Liver (tissue), 8 donors: ENCODE measurements at regions not wholly inside any gene's neighbourhood (a gene's known extent, or its start where the extent isn't known, plus 50 kb on each side); places are given as distances from the start of the nearest gene placed in this dataset.

Experiments used
- DNase-seq: peaks from one replicate; pipeline ENCODE4 v3.0.0-alpha.2; 2017; ENCODE audit warnings: low spot score
- H3K27ac ChIP-seq, 2 donors: one replicate each; pipeline ENCODE4 v1.7.0; 2013; ENCODE audit warnings: inconsistent platforms in 2 of 2, low read length in 2 of 2, control low read depth in 1 of 2, low read depth in 1 of 2, mild to moderate bottlenecking in 1 of 2
- H3K27me3 ChIP-seq, 4 donors: one replicate each; pipeline versions ENCODE4 v1.6.1 to v1.7.0; 2013; ENCODE audit warnings: low read length in 3 of 4, inconsistent platforms in 1 of 4, mild to moderate bottlenecking in 1 of 4, moderate library complexity in 1 of 4; ENCODE audit not compliant: control insufficient read depth in 4 of 4, insufficient read depth in 4 of 4
- H3K36me3 ChIP-seq, 4 donors: one replicate each; pipeline versions ENCODE4 v1.6.1 to v1.7.0; 2013; ENCODE audit warnings: low read length in 3 of 4, mild to moderate bottlenecking in 3 of 4, low read depth in 1 of 4, moderate library complexity in 1 of 4; ENCODE audit not compliant: control insufficient read depth in 4 of 4, insufficient read depth in 3 of 4
- H3K4me1 ChIP-seq, 4 donors: one replicate each; pipeline versions ENCODE4 v1.6.1 to v1.7.0; 2013; ENCODE audit warnings: low read length in 3 of 4, mild to moderate bottlenecking in 3 of 4, moderate library complexity in 1 of 4; ENCODE audit not compliant: control insufficient read depth in 4 of 4, insufficient read depth in 4 of 4
- H3K4me3 ChIP-seq, 3 donors: one replicate each; pipeline versions ENCODE4 v1.6.1 to v1.7.0; 2013; ENCODE audit warnings: low read length in 3 of 3, control low read depth in 1 of 3, low read depth in 1 of 3, mild to moderate bottlenecking in 1 of 3
- H3K9ac ChIP-seq, 2 donors: one replicate each; pipeline ENCODE4 v1.7.0; 2013; ENCODE audit warnings: low read length in 2 of 2, mild to moderate bottlenecking in 2 of 2, moderate library complexity in 2 of 2, control low read depth in 1 of 2, low read depth in 1 of 2
- H3K9me3 ChIP-seq, 4 donors: one replicate each; pipeline versions ENCODE4 v1.6.1 to v1.7.0; 2013; ENCODE audit warnings: low read length in 3 of 4; ENCODE audit not compliant: control insufficient read depth in 4 of 4
- EGR1 ChIP-seq, 2 donors: IDR thresholded peaks; 2 replicates each; pipeline ENCODE4 v1.6.1; 2016 to 2018; ENCODE audit warnings: antibody characterized with exemption in 2 of 2, low read depth in 2 of 2
- FOXA1 ChIP-seq: IDR thresholded peaks from 2 replicates; pipeline ENCODE4 v1.6.1; 2016; ENCODE audit warnings: antibody characterized with exemption
- HNF4A ChIP-seq, 2 donors: conservative IDR thresholded peaks; 2 replicates each; pipeline ENCODE4 v1.6.1; 2016; ENCODE audit warnings: antibody characterized with exemption in 2 of 2, mild to moderate bottlenecking in 2 of 2
- JUND ChIP-seq, 2 donors: IDR thresholded peaks; 2 replicates each; pipeline ENCODE4 v1.6.1; 2016; ENCODE audit warnings: antibody characterized with exemption in 2 of 2
- RAD21 ChIP-seq, 2 donors: IDR thresholded peaks; 2 replicates each; pipeline ENCODE4 v1.6.1; 2016; ENCODE audit warnings: antibody characterized with exemption in 2 of 2, mild to moderate bottlenecking in 2 of 2
- RXRA ChIP-seq, 2 donors: IDR thresholded peaks; 2 replicates each; pipeline ENCODE4 v1.6.1; 2017 to 2018; ENCODE audit warnings: antibody characterized with exemption in 2 of 2, mild to moderate bottlenecking in 1 of 2
- SP1 ChIP-seq: IDR thresholded peaks from 2 replicates; pipeline ENCODE4 v1.6.1; 2018; ENCODE audit warnings: antibody characterized with exemption, mild to moderate bottlenecking
- TAF1 ChIP-seq: conservative IDR thresholded peaks from 2 replicates; pipeline ENCODE4 v1.6.1; 2016; ENCODE audit warnings: antibody characterized with exemption, mild to moderate bottlenecking
- YY1 ChIP-seq: IDR thresholded peaks from 2 replicates; pipeline ENCODE4 v1.6.1; 2016; ENCODE audit warnings: antibody characterized with exemption, mild to moderate bottlenecking
- WGBS: extraction: QIAGEN DNeasy Blood & Tissue Kit; methylation state at CpG from one replicate; pipeline ENCODE4 v1.1.7; 2013; 5-methylcytosine and 5-hydroxymethylcytosine counted together
- TF ChIP-seq, protein P1 (sequence below): IDR thresholded peaks from 2 replicates; pipeline ENCODE4 v1.6.1; 2016; ENCODE audit warnings: antibody characterized with exemption
- TF ChIP-seq, protein P2 (sequence below): IDR thresholded peaks from 2 replicates; pipeline ENCODE4 v1.6.1; 2016; ENCODE audit warnings: antibody characterized with exemption
- TF ChIP-seq, protein P3 (sequence below): IDR thresholded peaks from 2 replicates; pipeline ENCODE4 v1.6.1; 2016; ENCODE audit warnings: antibody characterized with exemption, mild to moderate bottlenecking
- TF ChIP-seq, protein P4 (sequence below): IDR thresholded peaks from 2 replicates; pipeline ENCODE4 v1.6.1; 2016; ENCODE audit warnings: antibody characterized with exemption
- TF ChIP-seq, protein P5 (sequence below): fragments of 150-350 bp; IDR thresholded peaks from 2 replicates; pipeline ENCODE4 v1.5.1; 2017; ENCODE audit warnings: improper control_type of control experiment, low read depth, low read length; ENCODE audit not compliant: missing input control
- donor health status: healthy.
- donor health status: healthy.
- donor health status: healthy.
- donor health status: healthy.
- donor health status: healthy.

DNA sequence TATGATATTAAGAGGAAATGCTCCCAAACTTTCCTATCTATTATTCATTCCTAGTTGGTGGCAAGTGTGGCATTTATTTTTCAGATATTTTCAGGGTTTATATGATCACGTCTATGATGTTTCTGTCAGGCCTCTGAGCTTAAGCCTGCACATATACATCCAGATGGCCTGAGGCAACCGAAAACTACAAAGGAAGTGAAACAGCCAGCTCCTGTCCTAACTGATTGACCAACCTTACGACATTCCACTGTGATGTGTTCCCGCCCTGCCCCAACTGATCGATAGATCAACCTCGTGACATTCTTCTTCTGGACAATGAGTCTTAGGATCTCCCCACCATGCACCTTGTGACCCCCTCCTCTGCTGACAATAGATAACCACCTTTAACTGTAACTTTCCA, 67.6 kb upstream of the CTSO start:
- DNase-seq, result no peak
- no peaks in the 10 kb centered on the region for H3K9me3 ChIP-seq
- H3K4me3 ChIP-seq, result no peak overlapping the region
- peaks cover 0 to 3% (median 0%) of the 10 kb centered on the region in 4 donors for H3K27me3 ChIP-seq
- no peaks in the 10 kb centered on the region for H3K36me3 ChIP-seq
- H3K4me1 ChIP-seq, result no peaks in the 10 kb centered on the region
- no peak overlapping the region for H3K9ac ChIP-seq
- H3K27ac ChIP-seq, result no peak overlapping the region
- TF ChIP-seq SP1, result no peak
- TF ChIP-seq TAF1, result no peak
- no peak for TF ChIP-seq JUND (IDR thresholded peaks at IDR 0.05)
- 86% methylated on average over 6 of the region's 6 CpGs for WGBS

DNA sequence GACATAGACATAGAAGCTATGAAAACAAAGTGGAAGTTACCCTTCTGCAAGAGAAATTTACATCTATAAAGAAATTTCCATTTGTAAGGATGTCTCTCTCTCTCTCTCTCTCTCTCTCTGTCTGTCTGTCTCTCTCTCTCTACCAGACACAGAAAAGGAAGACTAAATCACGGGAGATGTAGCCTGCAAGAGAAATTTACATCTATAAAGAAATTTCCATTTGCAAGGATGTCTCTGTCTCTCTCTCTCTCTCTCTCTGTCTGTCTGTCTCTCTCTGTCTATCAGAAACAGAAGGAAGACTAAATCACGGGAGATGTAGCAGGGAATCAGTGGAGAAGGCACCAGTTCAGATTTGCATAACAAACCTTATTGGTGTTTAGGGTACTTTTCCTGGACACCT, 65.6 kb upstream of the CTSO start:
- Histone ChIP-seq H3K9me3 (no peaks in the 10 kb centered on the region), H3K9ac (no peak overlapping the region), H3K27ac (no peak overlapping the region), H3K27me3 (peaks cover 0 to 3% (median 0%) of the 10 kb centered on the region in 4 donors), H3K4me1 (no peaks in the 10 kb centered on the region), H3K36me3 (no peaks in the 10 kb centered on the region), H3K4me3 (no peak overlapping the region)
- WGBS, result 36% methylated on average over 2 of the region's 2 CpGs
- no peak for DNase-seq
- TF ChIP-seq TAF1, result no peak
- TF ChIP-seq, protein P1, sequence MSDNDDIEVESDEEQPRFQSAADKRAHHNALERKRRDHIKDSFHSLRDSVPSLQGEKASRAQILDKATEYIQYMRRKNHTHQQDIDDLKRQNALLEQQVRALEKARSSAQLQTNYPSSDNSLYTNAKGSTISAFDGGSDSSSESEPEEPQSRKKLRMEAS, result no peak
- no peak for TF ChIP-seq SP1
- TF ChIP-seq RXRA (IDR thresholded peaks at IDR 0.05), result no peak
- no peak for TF ChIP-seq HNF4A (conservative IDR thresholded peaks at IDR 0.05)

DNA sequence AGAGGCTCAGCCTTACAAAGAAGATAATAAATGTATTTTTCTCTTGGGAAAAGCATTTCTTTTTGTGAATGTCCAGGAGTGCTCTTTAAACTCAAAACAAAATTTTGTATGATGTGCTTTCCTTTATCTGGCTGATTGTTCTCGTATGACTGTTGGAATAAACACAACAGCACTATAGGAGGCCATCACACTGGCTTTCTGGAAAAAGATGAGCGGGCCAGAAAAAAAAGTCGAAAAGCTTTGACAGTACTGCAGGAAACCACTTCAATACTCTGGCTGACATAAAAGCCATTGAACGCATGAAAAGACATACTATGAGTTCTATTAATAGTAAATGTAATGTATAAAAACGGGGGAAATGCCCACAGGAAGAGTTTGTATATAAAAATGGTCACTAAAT, 64.7 kb upstream of the CTSO start:
- Histone ChIP-seq H3K9me3 (no peaks in the 10 kb centered on the region), H3K27me3 (peaks cover 0 to 3% (median 0%) of the 10 kb centered on the region in 4 donors), H3K4me1 (no peaks in the 10 kb centered on the region), H3K36me3 (no peaks in the 10 kb centered on the region), H3K27ac (no peak overlapping the region), H3K9ac (no peak overlapping the region), H3K4me3 (no peak overlapping the region)
- DNase-seq, result no peak
- TF ChIP-seq YY1, result no peak
- no peak for TF ChIP-seq SP1
- TF ChIP-seq, protein P2, sequence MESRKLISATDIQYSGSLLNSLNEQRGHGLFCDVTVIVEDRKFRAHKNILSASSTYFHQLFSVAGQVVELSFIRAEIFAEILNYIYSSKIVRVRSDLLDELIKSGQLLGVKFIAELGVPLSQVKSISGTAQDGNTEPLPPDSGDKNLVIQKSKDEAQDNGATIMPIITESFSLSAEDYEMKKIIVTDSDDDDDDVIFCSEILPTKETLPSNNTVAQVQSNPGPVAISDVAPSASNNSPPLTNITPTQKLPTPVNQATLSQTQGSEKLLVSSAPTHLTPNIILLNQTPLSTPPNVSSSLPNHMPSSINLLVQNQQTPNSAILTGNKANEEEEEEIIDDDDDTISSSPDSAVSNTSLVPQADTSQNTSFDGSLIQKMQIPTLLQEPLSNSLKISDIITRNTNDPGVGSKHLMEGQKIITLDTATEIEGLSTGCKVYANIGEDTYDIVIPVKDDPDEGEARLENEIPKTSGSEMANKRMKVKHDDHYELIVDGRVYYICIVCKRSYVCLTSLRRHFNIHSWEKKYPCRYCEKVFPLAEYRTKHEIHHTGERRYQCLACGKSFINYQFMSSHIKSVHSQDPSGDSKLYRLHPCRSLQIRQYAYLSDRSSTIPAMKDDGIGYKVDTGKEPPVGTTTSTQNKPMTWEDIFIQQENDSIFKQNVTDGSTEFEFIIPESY, result no peak
- WGBS, result 52% methylated on average over 5 of the region's 5 CpGs

DNA sequence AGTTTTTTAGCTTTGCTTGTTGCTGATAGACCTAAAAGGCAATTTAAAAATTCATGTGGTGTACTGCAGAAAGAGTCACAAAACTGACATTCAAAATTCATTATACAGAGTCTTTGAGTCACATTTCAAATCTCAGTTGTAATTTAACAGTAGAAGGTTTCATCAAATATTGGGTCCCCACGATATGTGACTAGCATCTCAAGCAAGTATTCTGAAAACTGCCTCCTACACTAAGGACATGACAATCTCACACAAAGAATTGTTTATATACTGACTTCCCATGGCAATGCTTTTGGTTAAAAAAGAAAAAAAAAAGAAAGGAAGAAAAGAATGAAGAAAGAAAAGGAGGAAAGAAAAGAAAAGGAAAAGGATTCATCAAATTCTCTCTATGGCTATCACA, 62.1 kb upstream of the CTSO start:
- WGBS, result 72% methylated on average over 1 of the region's 1 CpG
- Histone ChIP-seq H3K9ac (no peak overlapping the region), H3K4me1 (no peaks in the 10 kb centered on the region), H3K9me3 (no peaks in the 10 kb centered on the region), H3K36me3 (no peaks in the 10 kb centered on the region), H3K4me3 (no peak overlapping the region), H3K27ac (no peak overlapping the region), H3K27me3 (peaks cover 0 to 3% (median under 1%) of the 10 kb centered on the region in 4 donors)
- no peak for DNase-seq
- TF ChIP-seq FOXA1 (no peak), RXRA (IDR thresholded peaks at IDR 0.05) (no peak), EGR1 (IDR thresholded peaks at IDR 0.05; ENCODE audit: low read depth in 2 of 2) (no peak), HNF4A (conservative IDR thresholded peaks at IDR 0.05) (no peak), RAD21 (IDR thresholded peaks at IDR 0.05) (no peak), JUND (IDR thresholded peaks at IDR 0.05) (no peak)
- TF ChIP-seq, protein P3, sequence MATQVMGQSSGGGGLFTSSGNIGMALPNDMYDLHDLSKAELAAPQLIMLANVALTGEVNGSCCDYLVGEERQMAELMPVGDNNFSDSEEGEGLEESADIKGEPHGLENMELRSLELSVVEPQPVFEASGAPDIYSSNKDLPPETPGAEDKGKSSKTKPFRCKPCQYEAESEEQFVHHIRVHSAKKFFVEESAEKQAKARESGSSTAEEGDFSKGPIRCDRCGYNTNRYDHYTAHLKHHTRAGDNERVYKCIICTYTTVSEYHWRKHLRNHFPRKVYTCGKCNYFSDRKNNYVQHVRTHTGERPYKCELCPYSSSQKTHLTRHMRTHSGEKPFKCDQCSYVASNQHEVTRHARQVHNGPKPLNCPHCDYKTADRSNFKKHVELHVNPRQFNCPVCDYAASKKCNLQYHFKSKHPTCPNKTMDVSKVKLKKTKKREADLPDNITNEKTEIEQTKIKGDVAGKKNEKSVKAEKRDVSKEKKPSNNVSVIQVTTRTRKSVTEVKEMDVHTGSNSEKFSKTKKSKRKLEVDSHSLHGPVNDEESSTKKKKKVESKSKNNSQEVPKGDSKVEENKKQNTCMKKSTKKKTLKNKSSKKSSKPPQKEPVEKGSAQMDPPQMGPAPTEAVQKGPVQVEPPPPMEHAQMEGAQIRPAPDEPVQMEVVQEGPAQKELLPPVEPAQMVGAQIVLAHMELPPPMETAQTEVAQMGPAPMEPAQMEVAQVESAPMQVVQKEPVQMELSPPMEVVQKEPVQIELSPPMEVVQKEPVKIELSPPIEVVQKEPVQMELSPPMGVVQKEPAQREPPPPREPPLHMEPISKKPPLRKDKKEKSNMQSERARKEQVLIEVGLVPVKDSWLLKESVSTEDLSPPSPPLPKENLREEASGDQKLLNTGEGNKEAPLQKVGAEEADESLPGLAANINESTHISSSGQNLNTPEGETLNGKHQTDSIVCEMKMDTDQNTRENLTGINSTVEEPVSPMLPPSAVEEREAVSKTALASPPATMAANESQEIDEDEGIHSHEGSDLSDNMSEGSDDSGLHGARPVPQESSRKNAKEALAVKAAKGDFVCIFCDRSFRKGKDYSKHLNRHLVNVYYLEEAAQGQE, result no peak
- TF ChIP-seq, protein P2, result no peak
- TF ChIP-seq, protein P4, sequence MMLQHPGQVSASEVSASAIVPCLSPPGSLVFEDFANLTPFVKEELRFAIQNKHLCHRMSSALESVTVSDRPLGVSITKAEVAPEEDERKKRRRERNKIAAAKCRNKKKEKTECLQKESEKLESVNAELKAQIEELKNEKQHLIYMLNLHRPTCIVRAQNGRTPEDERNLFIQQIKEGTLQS, result no peak
- TF ChIP-seq, protein P5, sequence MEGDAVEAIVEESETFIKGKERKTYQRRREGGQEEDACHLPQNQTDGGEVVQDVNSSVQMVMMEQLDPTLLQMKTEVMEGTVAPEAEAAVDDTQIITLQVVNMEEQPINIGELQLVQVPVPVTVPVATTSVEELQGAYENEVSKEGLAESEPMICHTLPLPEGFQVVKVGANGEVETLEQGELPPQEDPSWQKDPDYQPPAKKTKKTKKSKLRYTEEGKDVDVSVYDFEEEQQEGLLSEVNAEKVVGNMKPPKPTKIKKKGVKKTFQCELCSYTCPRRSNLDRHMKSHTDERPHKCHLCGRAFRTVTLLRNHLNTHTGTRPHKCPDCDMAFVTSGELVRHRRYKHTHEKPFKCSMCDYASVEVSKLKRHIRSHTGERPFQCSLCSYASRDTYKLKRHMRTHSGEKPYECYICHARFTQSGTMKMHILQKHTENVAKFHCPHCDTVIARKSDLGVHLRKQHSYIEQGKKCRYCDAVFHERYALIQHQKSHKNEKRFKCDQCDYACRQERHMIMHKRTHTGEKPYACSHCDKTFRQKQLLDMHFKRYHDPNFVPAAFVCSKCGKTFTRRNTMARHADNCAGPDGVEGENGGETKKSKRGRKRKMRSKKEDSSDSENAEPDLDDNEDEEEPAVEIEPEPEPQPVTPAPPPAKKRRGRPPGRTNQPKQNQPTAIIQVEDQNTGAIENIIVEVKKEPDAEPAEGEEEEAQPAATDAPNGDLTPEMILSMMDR, result no peak
